GM12878 (cell line): ENCODE measurements at regions not wholly inside any gene's neighbourhood (a gene's known extent, or its start where the extent isn't known, plus 50 kb on each side); places are given as distances from the start of the nearest gene placed in this dataset.

Experiments used
- ATAC-seq: fragments of 200-7000 bp; cut with Tn5 transposase; 3 replicates; pipeline ENCODE4 v1.9.1; 2020; ENCODE audit warnings: mild to moderate bottlenecking, moderate library complexity
- BruUV-seq: library from RNA; stranded (reverse); fragments of 400-500 nt; replicated peaks from 2 replicates; lab custom pipeline; 2021; lab: Mats Ljungman, UMichigan
- CTCF ChIA-PET: fragments of 300-600 bp; sonication (Branson Sonifier 250); formaldehyde crosslinking; extraction: SDS; loops from one replicate; lab custom pipeline; 2021; ENCODE audit warnings: inconsistent platforms; lab: Yijun Ruan, JAX
- POLR2A ChIA-PET: fragments of 350-600 bp; formaldehyde crosslinking; extraction: SDS; loops from one replicate; lab custom pipeline; 2021; ENCODE audit warnings: inconsistent platforms; lab: Charles Lee
- RAD21 ChIA-PET: fragments of 300-600 bp; sonication (Branson Sonifier 250); formaldehyde crosslinking; loops from one replicate; lab custom pipeline; 2023; ENCODE audit warnings: antibody characterized with exemption; ENCODE audit not compliant: unreplicated experiment; lab: Charles Lee
- SMC1A ChIA-PET: fragments of 300-600 bp; sonication (Branson Sonifier 250); formaldehyde crosslinking; loops from one replicate; lab custom pipeline; 2023; ENCODE audit not compliant: unreplicated experiment, uncharacterized antibody; lab: Charles Lee
- DNase-seq: peaks from one replicate; pipeline ENCODE4 v3.0.0-alpha.2; 2011; ENCODE audit warnings: low read depth, low spot score
- FAIRE-seq: peaks from 3 replicates; lab custom pipeline; 2011; peaks lifted over from hg19 to GRCh38; lab: Jason Lieb, UNC
- H2AFZ ChIP-seq: 2 replicates; pipeline ENCODE4 v1.6.0; 2011; ENCODE audit warnings: low read depth, low read length, control low read depth; ENCODE audit not compliant: control insufficient read depth
- H3K27ac ChIP-seq: 2 replicates; pipeline ENCODE4 v1.5.1; 2011; ENCODE audit warnings: control low read depth; ENCODE audit not compliant: control insufficient read depth, insufficient read depth
- H3K27me3 ChIP-seq, 2 experiments: replicated peaks in 1 of 2; 2 replicates each; pipeline versions ENCODE4 v1.6.0 to v1.6.1; 2011; ENCODE audit warnings: low read length in 1 of 2; ENCODE audit not compliant: control insufficient read depth in 2 of 2, insufficient read depth in 2 of 2
- H3K36me3 ChIP-seq, 2 experiments: 2 replicates each; pipeline ENCODE4 v1.5.1; 2011; ENCODE audit warnings: low read length in 1 of 2; ENCODE audit not compliant: control insufficient read depth in 2 of 2, insufficient read depth in 2 of 2
- H3K4me1 ChIP-seq: 2 replicates; pipeline ENCODE4 v1.6.1; 2011; ENCODE audit warnings: mild to moderate bottlenecking, low read length, moderate library complexity, mixed read lengths; ENCODE audit not compliant: control insufficient read depth, insufficient read depth
- H3K4me2 ChIP-seq: 2 replicates; pipeline ENCODE4 v1.6.0; 2011; ENCODE audit warnings: control low read depth; ENCODE audit not compliant: control insufficient read depth, insufficient read depth
- H3K4me3 ChIP-seq: fragments of 200-600 bp; sonication (generic); 2 replicates; pipeline ENCODE4 v1.5.1; 2016
- H3K79me2 ChIP-seq: 2 replicates; pipeline ENCODE4 v1.6.0; 2011; ENCODE audit warnings: low read length; ENCODE audit not compliant: control insufficient read depth, insufficient read depth
- H3K9ac ChIP-seq: 2 replicates; pipeline ENCODE4 v1.8.0; 2011; ENCODE audit warnings: low read length, control low read depth, mixed read lengths; ENCODE audit not compliant: control insufficient read depth, insufficient read depth
- H3K9me3 ChIP-seq: replicated peaks from 3 replicates; pipeline ENCODE4 v1.5.1; 2011; ENCODE audit warnings: mild to moderate bottlenecking, low read length; ENCODE audit not compliant: control insufficient read depth, insufficient read depth
- H4K20me1 ChIP-seq: 2 replicates; pipeline ENCODE4 v1.6.0; 2011; ENCODE audit not compliant: control insufficient read depth, insufficient read depth
- BCL11A ChIP-seq: IDR thresholded peaks from 2 replicates; pipeline ENCODE4 v1.6.1; 2011; ENCODE audit warnings: low read depth, low read length
- MAX ChIP-seq: IDR thresholded peaks from 2 replicates; pipeline ENCODE4 v1.6.1; 2012; ENCODE audit warnings: low read depth, low read length, improper control_type of control experiment
- MLLT1 ChIP-seq: fragments of 450-650 bp; IDR thresholded peaks from 2 replicates; pipeline ENCODE4 v1.6.1; 2016; ENCODE audit warnings: mild to moderate bottlenecking
- MTA3 ChIP-seq: IDR thresholded peaks from 2 replicates; pipeline ENCODE4 v1.6.1; 2012; ENCODE audit warnings: low read length, inconsistent platforms, borderline replicate concordance
- NFXL1 ChIP-seq: fragments of 450-650 bp; IDR thresholded peaks from 2 replicates; pipeline ENCODE4 v1.6.1; 2017; ENCODE audit warnings: antibody characterized with exemption, mild to moderate bottlenecking, borderline replicate concordance
- PAX5 ChIP-seq: IDR thresholded peaks from 2 replicates; pipeline ENCODE4 v1.6.1; 2011; ENCODE audit warnings: low read depth, low read length, borderline replicate concordance
- REST ChIP-seq: IDR thresholded peaks from 2 replicates; pipeline ENCODE4 v1.6.1; 2012; ENCODE audit warnings: mild to moderate bottlenecking, low read depth, low read length
- RFX5 ChIP-seq: IDR thresholded peaks from 2 replicates; pipeline ENCODE4 v1.6.1; 2011; ENCODE audit warnings: low read depth, low read length, improper control_type of control experiment
- SMAD5 ChIP-seq: IDR thresholded peaks from 2 replicates; pipeline ENCODE4 v1.6.1; 2016; ENCODE audit warnings: antibody characterized with exemption, low read depth
- SP1 ChIP-seq: IDR thresholded peaks from one replicate; pipeline ENCODE4 v1.6.1; 2011; ENCODE audit warnings: low read depth, low read length
- STAT1 ChIP-seq: fragments of 450-650 bp; conservative IDR thresholded peaks from 2 replicates; pipeline ENCODE4 v1.6.1; 2014; ENCODE audit warnings: antibody characterized with exemption, mild to moderate bottlenecking
- USF2 ChIP-seq: IDR thresholded peaks from 2 replicates; pipeline ENCODE4 v1.6.1; 2011; ENCODE audit warnings: low read depth, low read length, improper control_type of control experiment, borderline replicate concordance
- YY1 ChIP-seq: IDR thresholded peaks from 2 replicates; pipeline ENCODE4 v1.6.1; 2011; ENCODE audit warnings: low read depth, mild to moderate bottlenecking, low read length
- ZBTB11 ChIP-seq: fragments of 450-650 bp; formaldehyde crosslinking; IDR thresholded peaks from 2 replicates; pipeline ENCODE4 v1.5.0; 2022; ENCODE audit warnings: mild to moderate bottlenecking, missing genetic modification characterization
- ZZZ3 ChIP-seq: IDR thresholded peaks from 2 replicates; pipeline ENCODE4 v1.6.1; 2011; ENCODE audit warnings: low read depth; ENCODE audit not compliant: control insufficient read depth, insufficient read length
- WGBS: methylation state at CpG from one replicate; pipeline ENCODE4 v1.1.6; 2016; ENCODE audit warnings: low lambda C conversion rate; ENCODE audit not compliant: insufficient replicate concordance, insufficient coverage; ENCODE audit errors: missing lambda C conversion rate; 5-methylcytosine and 5-hydroxymethylcytosine counted together
- in situ Hi-C: fragments of 300-500 bp; cut with MboI; formaldehyde crosslinking; loops from 9 replicates; pipeline ENCODE4 v1.14.3; 2018; ENCODE audit warnings: mixed read lengths
- intact Hi-C: fragments of 100-400 bp; cut with micrococcal nuclease; formaldehyde crosslinking; loops from one replicate; pipeline ENCODE4 v1.14.2; 2022; ENCODE audit not compliant: unreplicated experiment

GRCh38 chr2:122114421-122114820 is 359.0 kb downstream of the TSN start:
- Histone ChIP-seq H2AFZ (no peak overlapping the region), H3K9ac (no peak overlapping the region), H3K36me3 (no peaks in the 10 kb centered on the region), H3K9me3 (no peaks in the 10 kb centered on the region), H3K27ac (no peak overlapping the region), H3K4me3 (no peak overlapping the region), H3K79me2 (no peaks in the 10 kb centered on the region), H3K4me2 (no peak overlapping the region), H3K27me3 (peaks cover 0 to 3% of the 10 kb centered on the region in 2 experiments; a peak in 1 of 4 replicates), H3K4me1 (no peaks in the 10 kb centered on the region), H4K20me1 (peaks cover 3% of the 10 kb centered on the region; the same call in 1 of the 2 replicates)
- DNase-seq (no peak), FAIRE-seq (no peak), ATAC-seq (no peak)
- ChIA-PET SMC1A (no interaction called here), RAD21 (interaction anchor here (0.6 kb wide), 1 partner anchor 914 kb away, joined by 3 read pairs; no protein-coding TSS in a partner anchor), POLR2A (interaction anchor here (1.2 kb wide), 1 partner anchor 87 kb away, joined by 3 read pairs; no protein-coding TSS in a partner anchor), CTCF (no interaction called here)
- in situ Hi-C loops (no loop called here), intact Hi-C loops (no loop called here)
- no TSS peak for BruUV-seq
- WGBS = 0% methylated on average over 2 of the region's 2 CpGs
- TF ChIP-seq USF2 (no peak), MTA3 (no peak), ZZZ3 (no peak), ZBTB11 (CRISPR knock-in tag) (no peak), YY1 (no peak), NFXL1 (no peak), REST (no peak), MLLT1 (no peak), SMAD5 (no peak), RFX5 (no peak), PAX5 (no peak), BCL11A (no peak), MAX (no peak), SP1 (no peak), STAT1 (no peak)
